Ishikawa (cell line): ENCODE measurements at regions not wholly inside any gene's neighbourhood (a gene's known extent, or its start where the extent isn't known, plus 50 kb on each side); places are given as distances from the start of the nearest gene placed in this dataset.

Experiments used
- CREB1 ChIP-seq: IDR thresholded peaks from 2 replicates; pipeline ENCODE4 v1.6.1; 2012; ENCODE audit warnings: low read depth
- EGR1 ChIP-seq: IDR thresholded peaks from 2 replicates; pipeline ENCODE4 v1.6.1; 2012
- EP300 ChIP-seq: IDR thresholded peaks from 2 replicates; pipeline ENCODE4 v1.6.1; 2012; ENCODE audit warnings: borderline replicate concordance
- FOXM1 ChIP-seq: IDR thresholded peaks from 2 replicates; pipeline ENCODE4 v1.6.1; 2012; ENCODE audit warnings: low read depth, borderline replicate concordance
- MAX ChIP-seq: IDR thresholded peaks from 2 replicates; pipeline ENCODE4 v1.6.1; 2012
- RAD21 ChIP-seq: IDR thresholded peaks from 2 replicates; pipeline ENCODE4 v1.6.1; 2012; ENCODE audit warnings: low read depth
- REST ChIP-seq: IDR thresholded peaks from 2 replicates; pipeline ENCODE4 v1.6.1; 2012; ENCODE audit warnings: low read depth, mild to moderate bottlenecking
- TAF1 ChIP-seq: IDR thresholded peaks from 2 replicates; pipeline ENCODE4 v1.6.1; 2012; ENCODE audit warnings: low read depth, mild to moderate bottlenecking
- TCF12 ChIP-seq: IDR thresholded peaks from 2 replicates; pipeline ENCODE4 v1.6.1; 2012; ENCODE audit warnings: low read depth
- TEAD4 ChIP-seq: IDR thresholded peaks from 2 replicates; pipeline ENCODE4 v1.6.1; 2012
- USF1 ChIP-seq: IDR thresholded peaks from 2 replicates; pipeline ENCODE4 v1.6.1; 2012

- TF ChIP-seq RAD21 (no peak), EP300 (no peak), MAX (no peak), TCF12 (no peak), EGR1 (no peak), TAF1 (no peak), REST (no peak), USF1 (no peak), CREB1 (no peak), FOXM1 (no peak), TEAD4 (no peak)
Measured at GRCh38 chr13:33352041-33352440, 66.5 kb upstream of the STARD13 start.
